Stomach (tissue), 4 donors: ENCODE measurements at regions not wholly inside any gene's neighbourhood (a gene's known extent, or its start where the extent isn't known, plus 50 kb on each side); places are given as distances from the start of the nearest gene placed in this dataset.

Experiments
- CTCF ChIP-seq, 7 experiments: fragments of 450-650 bp in 4 of 7; fragments of 200-600 bp in 3 of 7; sonication (generic) in 3 of 7; IDR thresholded peaks; one replicate each; pipeline ENCODE4 v1.5.1; 2016 to 2019; ENCODE audit warnings: antibody characterized with exemption in 7 of 7, control low read depth in 2 of 7, mild to moderate bottlenecking in 1 of 7
- EP300 ChIP-seq: sonication (generic); formaldehyde crosslinking; IDR thresholded peaks from one replicate; pipeline ENCODE4 v1.6.1; 2017; ENCODE audit warnings: antibody characterized with exemption
- POLR2A ChIP-seq, 4 donors: fragments of 450-650 bp; IDR thresholded peaks; one replicate each; pipeline ENCODE4 v1.6.1; 2016; ENCODE audit warnings: antibody characterized with exemption in 4 of 4, control low read depth in 2 of 4, mild to moderate bottlenecking in 1 of 4, moderate library complexity in 1 of 4
- POLR2AphosphoS5 ChIP-seq, 3 donors: sonication (generic); formaldehyde crosslinking; IDR thresholded peaks; one replicate each; pipeline ENCODE4 v1.6.1; 2016; ENCODE audit warnings: antibody characterized with exemption in 3 of 3

DNA sequence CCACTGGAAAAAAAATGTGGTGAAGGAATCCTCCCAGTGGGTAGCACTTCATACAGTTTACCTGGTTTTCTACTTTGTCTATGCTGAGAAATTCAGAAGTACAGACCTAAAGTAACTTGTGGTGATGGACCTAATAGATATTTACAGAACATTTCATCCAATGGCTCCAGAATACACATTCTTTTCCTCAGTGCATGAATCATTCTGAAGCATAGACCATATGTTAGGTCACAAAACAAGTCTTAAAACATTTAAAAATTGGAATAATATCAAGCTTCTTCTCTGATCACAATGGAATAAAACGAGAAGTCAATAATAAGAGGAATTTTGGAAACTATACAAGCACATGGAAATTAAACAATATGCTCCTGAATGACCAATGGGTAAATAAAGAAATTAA lies 450.1 kb upstream of the INTU start:
- no peak for TF ChIP-seq POLR2A (IDR thresholded peaks at IDR 0.05)
- no peak for TF ChIP-seq CTCF (IDR thresholded peaks at IDR 0.05)
- no peak for TF ChIP-seq POLR2AphosphoS5 (IDR thresholded peaks at IDR 0.05)
- no peak for TF ChIP-seq EP300
